ENCODE measurements at regions not wholly inside any gene's neighbourhood (a gene's known extent, or its start where the extent isn't known, plus 50 kb on each side); places are given as distances from the start of the nearest gene placed in this dataset.

- no peak for TF ChIP-seq IRF1 (CRISPR knock-in tag; IDR thresholded peaks at IDR 0.05)
Observed at GRCh38 chr3:38967693-38967989, 84.1 kb downstream of the SCN11A start (continued).

- no peak for TF ChIP-seq ESRRA (CRISPR knock-in tag; IDR thresholded peaks at IDR 0.05; ENCODE audit: borderline replicate concordance)
- TF ChIP-seq ZNF232 (CRISPR knock-in tag; IDR thresholded peaks at IDR 0.05): no peak
- no peak for TF ChIP-seq MXD4 (CRISPR knock-in tag; IDR thresholded peaks at IDR 0.05; ENCODE audit: borderline replicate concordance)
- no peak for TF ChIP-seq TEAD1 (CRISPR knock-in tag; IDR thresholded peaks at IDR 0.05)
- TF ChIP-seq FOXK1 (CRISPR knock-in tag; IDR thresholded peaks at IDR 0.05): no peak
- TF ChIP-seq NFE2L1 (CRISPR knock-in tag; IDR thresholded peaks at IDR 0.05): no peak
- no peak for TF ChIP-seq IRF1 (CRISPR knock-in tag; IDR thresholded peaks at IDR 0.05)
- no peak for TF ChIP-seq SMAD4 (CRISPR knock-in tag; IDR thresholded peaks at IDR 0.05)
- Mint-ChIP-seq H3K4me1 (peaks cover 14% of the 10 kb centered on the region), H3K27me3 (ENCODE audit: low read depth) (no peaks in the 10 kb centered on the region), H3K27ac (no peak overlapping the region), H3K4me3 (no peak overlapping the region), H3K36me3 (no peaks in the 10 kb centered on the region), H3K9me3 (no peaks in the 10 kb centered on the region)
- ChIA-PET CTCF (interaction anchor here (1.1 kb wide), 1 partner anchor 33 kb away, joined by 4 read pairs; no protein-coding TSS in a partner anchor), POLR2A (no interaction called here)
- ATAC-seq: no peak
- no peak for DNase-seq (ENCODE audit: low spot score)
Observed at GRCh38 chr3:38966811-38967692, 84.7 kb downstream of the SCN11A start.

- Mint-ChIP-seq H3K27me3 (ENCODE audit: low read depth) (no peaks in the 10 kb centered on the region), H3K4me1 (peaks cover 21% of the 10 kb centered on the region), H3K4me3 (no peak overlapping the region), H3K9me3 (no peaks in the 10 kb centered on the region), H3K27ac (no peak overlapping the region), H3K36me3 (no peaks in the 10 kb centered on the region)
- TF ChIP-seq ZBTB43 (CRISPR knock-in tag; IDR thresholded peaks at IDR 0.05) (no peak), GTF2I (CRISPR knock-in tag; conservative IDR thresholded peaks at IDR 0.05) (no peak), FOXP4 (CRISPR knock-in tag; IDR thresholded peaks at IDR 0.05) (no peak), RORB (CRISPR knock-in tag; IDR thresholded peaks at IDR 0.05) (no peak), USF2 (CRISPR knock-in tag; IDR thresholded peaks at IDR 0.05) (no peak), ZNF263 (CRISPR knock-in tag; IDR thresholded peaks at IDR 0.05; ENCODE audit: low read depth) (no peak), NFE2L1 (CRISPR knock-in tag; IDR thresholded peaks at IDR 0.05) (no peak), ATF6 (CRISPR knock-in tag; IDR thresholded peaks at IDR 0.05) (no peak), GABPB1 (CRISPR knock-in tag; IDR thresholded peaks at IDR 0.05) (no peak)
- POLR2A ChIA-PET: no interaction called here
- CTCF ChIA-PET: interaction anchor here (1.1 kb wide), 1 partner anchor 35 kb away, joined by 4 read pairs; no protein-coding TSS in a partner anchor
- ATAC-seq (no peak), DNase-seq (ENCODE audit: low spot score) (no peak)
Observed at GRCh38 chr3:38964646-38965045, 87.1 kb downstream of the SCN11A start.

Data from WTC11 (cell line).